AG04449 (cell line): ENCODE measurements at regions not wholly inside any gene's neighbourhood (a gene's known extent, or its start where the extent isn't known, plus 50 kb on each side); places are given as distances from the start of the nearest gene placed in this dataset.

Experiments
- CTCF ChIA-PET: fragments of 350-600 bp; formaldehyde crosslinking; extraction: SDS; loops from one replicate; lab custom pipeline; 2021; ENCODE audit warnings: antibody characterized with exemption; lab: Yijun Ruan, JAX
- POLR2A ChIA-PET: fragments of 400-600, 350-600 bp; formaldehyde crosslinking; extraction: SDS; loops from one replicate; lab custom pipeline; 2020; ENCODE audit warnings: antibody characterized with exemption, inconsistent platforms; lab: Yijun Ruan, JAX
- DNase-seq: peaks from one replicate; pipeline ENCODE4 v3.0.0-alpha.2; 2010; ENCODE audit warnings: low read depth, low spot score
- H3K4me3 ChIP-seq: 2 replicates; pipeline ENCODE4 v1.5.1; 2011; ENCODE audit warnings: low read depth, mild to moderate bottlenecking, control low read depth, low read length
- CTCF ChIP-seq: IDR thresholded peaks from one replicate; pipeline ENCODE4 v1.5.1; 2011; ENCODE audit warnings: mild to moderate bottlenecking, moderate library complexity, low read length, control low read depth, inconsistent platforms; ENCODE audit not compliant: insufficient read depth; ENCODE audit errors: missing control alignments

DNA sequence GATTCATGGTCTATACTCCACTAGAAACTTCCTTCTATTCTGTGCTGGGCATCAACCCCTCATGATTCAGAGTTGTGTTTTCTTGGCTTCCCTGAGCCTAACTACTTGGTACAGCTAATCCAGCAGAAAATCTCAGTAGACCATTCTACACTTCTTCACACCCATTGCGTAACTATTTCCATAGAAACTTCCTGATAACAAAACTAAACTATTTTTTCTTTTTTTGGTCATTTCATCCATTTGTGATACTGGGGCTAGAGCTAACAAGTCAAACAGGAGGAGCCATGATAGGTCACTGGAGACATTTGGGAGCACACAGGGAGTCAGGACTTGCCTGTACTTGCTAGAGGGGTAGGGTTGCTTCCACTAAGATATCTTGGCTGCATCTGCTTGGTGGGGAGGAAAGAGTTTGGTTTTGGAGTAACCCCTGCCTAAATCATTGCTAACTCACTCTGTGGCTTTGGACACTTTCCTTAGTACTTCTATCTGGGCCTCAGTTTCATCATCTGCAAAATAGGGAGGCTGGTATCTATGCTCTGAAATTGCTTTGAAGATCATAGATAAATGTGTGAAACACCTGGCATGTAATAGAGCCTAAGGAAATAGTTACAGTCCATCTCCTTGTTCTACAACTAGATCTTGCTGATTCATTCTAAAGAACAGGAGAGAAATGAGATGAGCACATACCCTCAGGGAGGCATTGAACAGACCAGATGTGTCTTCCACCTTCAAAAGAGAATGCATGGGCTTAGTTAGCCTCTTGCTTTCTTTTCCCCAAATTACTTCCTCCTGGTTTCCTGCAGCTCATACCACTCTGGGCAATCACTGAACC is 127.9 kb upstream of the ADGRF1 start:
- ChIA-PET POLR2A (no interaction called here), CTCF (interaction anchor here (0.5 kb wide), 1 partner anchor 1361 kb away, joined by 3 read pairs; no protein-coding TSS in a partner anchor)
- no peak overlapping the region for H3K4me3 ChIP-seq
- DNase-seq, result no peak
- no peak for TF ChIP-seq CTCF

GRCh38 chr6:47168180-47168579 is 126.0 kb upstream of the ADGRF1 start:
- peak; percentile 87 for DNase-seq
- H3K4me3 ChIP-seq, result no peak overlapping the region
- CTCF ChIA-PET, result interaction anchor here (1.5 to 2.6 kb wide), 2 partner anchors 12 to 24 kb away, joined by 4 to 10 read pairs; no protein-coding TSS in a partner anchor
- POLR2A ChIA-PET, result interaction anchor here (0.6 to 0.7 kb wide), 2 partner anchors 21 to 1282 kb away, joined by 3 read pairs; no protein-coding TSS in a partner anchor
- TF ChIP-seq CTCF, result no peak

DNA sequence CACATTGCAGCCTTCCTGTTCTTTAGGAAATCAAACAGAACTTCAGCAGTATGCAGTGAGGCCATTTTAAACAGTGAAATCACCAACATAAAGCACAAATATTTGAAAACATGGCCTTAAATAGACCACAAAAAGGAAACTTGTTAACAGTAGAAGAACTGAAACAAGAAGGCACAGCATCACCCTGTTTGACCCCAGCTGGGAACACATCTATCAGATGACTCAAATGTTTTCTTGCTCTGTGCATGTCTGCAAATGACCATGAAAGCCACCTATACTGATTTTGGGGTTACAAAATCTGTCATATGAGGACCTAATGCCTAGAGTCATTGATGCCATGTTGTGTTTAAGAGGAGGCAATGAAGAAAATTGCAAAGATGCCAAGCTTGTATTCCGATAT is 123.8 kb upstream of the ADGRF1 start:
- no peak for DNase-seq
- ChIA-PET POLR2A (no interaction called here), CTCF (interaction anchor here (2.6 kb wide), 1 partner anchor 10 kb away, joined by 10 read pairs; no protein-coding TSS in a partner anchor)
- TF ChIP-seq CTCF, result no peak
- H3K4me3 ChIP-seq, result no peak overlapping the region

GRCh38 chr6:47164877-47165276 is 122.7 kb upstream of the ADGRF1 start:
- no peak for DNase-seq
- CTCF ChIA-PET, result no interaction called here
- H3K4me3 ChIP-seq, result no peak overlapping the region
- POLR2A ChIA-PET, result no interaction called here
- no peak for TF ChIP-seq CTCF

- no peak for TF ChIP-seq CTCF
- no peak for DNase-seq
- POLR2A ChIA-PET, result no interaction called here
- H3K4me3 ChIP-seq, result no peak overlapping the region
- CTCF ChIA-PET, result interaction anchor here (0.7 kb wide), 1 partner anchor 9 kb away, joined by 3 read pairs; no protein-coding TSS in a partner anchor
These were observed 121.4 kb upstream of the ADGRF1 start for GRCh38 chr6:47163536-47163935.

GRCh38 chr6:47162793-47163192 is 120.7 kb upstream of the ADGRF1 start:
- H3K4me3 ChIP-seq, result no peak overlapping the region
- CTCF ChIA-PET, result no interaction called here

More at GRCh38 chr6:47162793-47163192, 120.7 kb upstream of the ADGRF1 start:
- POLR2A ChIA-PET, result no interaction called here
- no peak for DNase-seq
- TF ChIP-seq CTCF, result no peak
